ENCODE measurements at regions not wholly inside any gene's neighbourhood (a gene's known extent, or its start where the extent isn't known, plus 50 kb on each side); places are given as distances from the start of the nearest gene placed in this dataset.

GRCh38 chr3:16067837-16068471 is 106.5 kb upstream of the GALNT15 start:
- H3K36me3 ChIP-seq, result no peaks in the 10 kb centered on the region
- H3K27me3 ChIP-seq, result no peaks in the 10 kb centered on the region
- H3K4me1 ChIP-seq, result peaks cover 0 to 24% (median 13%) of the 10 kb centered on the region in 3 donors
- TF ChIP-seq EP300 (IDR thresholded peaks at IDR 0.05) (no peak), CTCF (IDR thresholded peaks at IDR 0.05) (no peak), POLR2AphosphoS5 (IDR thresholded peaks at IDR 0.05) (no peak), POLR2A (IDR thresholded peaks at IDR 0.05) (no peak)
- 86 to 89% methylated on average over 1 to 2 of the region's 2 CpGs for WGBS, 2 donors (ENCODE audit: low coverage in 1 of 2)
- H3K27ac ChIP-seq, result no peak overlapping the region
- no peaks in the 10 kb centered on the region for H3K9me3 ChIP-seq
- no peak for ATAC-seq
- no peak overlapping the region for H3K4me3 ChIP-seq

- Histone ChIP-seq H3K27ac (no peak overlapping the region), H3K27me3 (no peaks in the 10 kb centered on the region), H3K9me3 (no peaks in the 10 kb centered on the region), H3K4me1 (peaks cover 0 to 14% (median 4%) of the 10 kb centered on the region in 3 donors), H3K36me3 (no peaks in the 10 kb centered on the region), H3K4me3 (no peak overlapping the region)
- WGBS, 2 donors (ENCODE audit: low coverage in 1 of 2), result 82 to 90% methylated on average over 3 to 4 of the region's 6 CpGs
- ATAC-seq, result no peak
- TF ChIP-seq POLR2A (IDR thresholded peaks at IDR 0.05), result no peak
- TF ChIP-seq CTCF (IDR thresholded peaks at IDR 0.05), result no peak
These were observed 105.1 kb upstream of the GALNT15 start for GRCh38 chr3:16069149-16069922.

- TF ChIP-seq CTCF (IDR thresholded peaks at IDR 0.05) (no peak), POLR2A (IDR thresholded peaks at IDR 0.05) (no peak), POLR2AphosphoS5 (IDR thresholded peaks at IDR 0.05) (no peak), EP300 (IDR thresholded peaks at IDR 0.05) (no peak)
- H3K4me3 ChIP-seq, result no peak overlapping the region
- H3K9me3 ChIP-seq, result no peaks in the 10 kb centered on the region
- peaks cover 0 to under 1% (median 0%) of the 10 kb centered on the region in 3 donors for H3K4me1 ChIP-seq
- ATAC-seq, result no peak
- H3K27me3 ChIP-seq, result no peaks in the 10 kb centered on the region
- H3K27ac ChIP-seq, result no peak overlapping the region
- no peaks in the 10 kb centered on the region for H3K36me3 ChIP-seq
- WGBS, 2 donors (ENCODE audit: low coverage in 1 of 2), result 70 to 87% methylated on average over 4 to 5 of the region's 5 CpGs
These were observed 103.8 kb upstream of the GALNT15 start for GRCh38 chr3:16070707-16071106.

GRCh38 chr3:16071206-16071605 is 103.3 kb upstream of the GALNT15 start:
- no peak for TF ChIP-seq POLR2AphosphoS5 (IDR thresholded peaks at IDR 0.05)
- TF ChIP-seq EP300 (IDR thresholded peaks at IDR 0.05), result no peak
- no peak for TF ChIP-seq POLR2A (IDR thresholded peaks at IDR 0.05)
- no peak for TF ChIP-seq CTCF (IDR thresholded peaks at IDR 0.05)
- H3K9me3 ChIP-seq, result no peaks in the 10 kb centered on the region
- no peaks in the 10 kb centered on the region for H3K4me1 ChIP-seq
- no peak overlapping the region for H3K4me3 ChIP-seq
- WGBS, 2 donors (ENCODE audit: low coverage in 1 of 2), result 96 to 100% methylated on average over 4 to 5 of the region's 6 CpGs
- ATAC-seq, result no peak
- H3K27me3 ChIP-seq, result no peaks in the 10 kb centered on the region
- H3K27ac ChIP-seq, result no peak overlapping the region
- H3K36me3 ChIP-seq, result no peaks in the 10 kb centered on the region
